ENCODE measurements at regions not wholly inside any gene's neighbourhood (a gene's known extent, or its start where the extent isn't known, plus 50 kb on each side); places are given as distances from the start of the nearest gene placed in this dataset.

- Histone ChIP-seq H3K27me3 (replicated peaks in 1 of 4; ENCODE audit: control insufficient read depth in 3 of 4, extremely low read depth in 1 of 4, insufficient read depth in 3 of 4, low read length in 3 of 4) (no peaks in the 10 kb centered on the region), H3K36me3 (ENCODE audit: control insufficient read depth in 2 of 4, insufficient read depth in 4 of 4, low read length in 3 of 4) (no peaks in the 10 kb centered on the region; a peak in 1 of 8 replicates), H4K5ac (ENCODE audit: insufficient read length, low read depth, low read length) (no peak overlapping the region), H3K4me3 (ENCODE audit: extremely low read depth in 1 of 4, insufficient read depth in 2 of 4, low read depth in 3 of 4, low read length in 4 of 4) (no peak overlapping the region), H3K4me1 (replicated peaks in 1 of 4; ENCODE audit: control insufficient read depth in 3 of 4, insufficient read depth in 4 of 4, low read length in 3 of 4) (no peaks in the 10 kb centered on the region), H2BK12ac (ENCODE audit: low read depth, low read length) (no peak overlapping the region), H4K8ac (ENCODE audit: extremely low read depth, insufficient read depth, low read length) (no peak overlapping the region), H3K9me3 (ENCODE audit: insufficient read depth in 2 of 2, low read depth in 1 of 2, low read length in 1 of 2) (no peaks in the 10 kb centered on the region), H3K23ac (ENCODE audit: insufficient read length) (no peak overlapping the region), H3K79me2 (ENCODE audit: control insufficient read depth in 1 of 2, insufficient read depth in 2 of 2, low read length in 2 of 2) (no peaks in the 10 kb centered on the region), H3K4me2 (ENCODE audit: insufficient read depth in 1 of 2, low read depth in 2 of 2, low read length in 2 of 2) (no peak overlapping the region), H4K91ac (replicated peaks; ENCODE audit: insufficient read length, low read length) (no peak overlapping the region), H2BK15ac (ENCODE audit: low read length) (no peak overlapping the region), H3K4ac (replicated peaks; ENCODE audit: insufficient read length, low read depth, low read length) (no peak overlapping the region), H2AFZ (ENCODE audit: low read length) (no peak overlapping the region), H3K23me2 (ENCODE audit: low read depth, low read length) (no peaks in the 10 kb centered on the region), H2AK5ac (ENCODE audit: low read depth, low read length) (no peak overlapping the region), H3K79me1 (ENCODE audit: low read depth, low read length) (no peaks in the 10 kb centered on the region), H3K27ac (ENCODE audit: low read depth, low read length) (no peak overlapping the region), H2BK20ac (ENCODE audit: low read length) (no peak overlapping the region), H3K14ac (ENCODE audit: insufficient read length) (no peak overlapping the region), H4K20me1 (replicated peaks in 1 of 2; ENCODE audit: control insufficient read depth in 1 of 2, insufficient read depth in 2 of 2, low read length in 2 of 2) (no peaks in the 10 kb centered on the region), H2BK120ac (replicated peaks; ENCODE audit: low read depth, low read length) (no peak overlapping the region), H3K56ac (replicated peaks; ENCODE audit: insufficient read length, low read depth, low read length) (no peak overlapping the region), H3K9ac (replicated peaks in 1 of 4; ENCODE audit: extremely low read depth in 1 of 4, low read depth in 3 of 4, low read length in 3 of 4) (no peak overlapping the region), H3K18ac (ENCODE audit: extremely low read depth, low read length) (no peak overlapping the region), H2BK5ac (ENCODE audit: low read depth, low read length) (no peak overlapping the region)
- FAIRE-seq (no peak), DNase-seq (ENCODE audit: low read depth in 1 of 2, low spot score in 2 of 2) (no peak)
- ChIA-PET POLR2A (ENCODE audit: partially characterized antibody) (no interaction called here), CTCF (ENCODE audit: partially characterized antibody) (interaction anchor here (1.3 kb wide), 1 partner anchor 8 kb away, joined by 3 read pairs; no protein-coding TSS in a partner anchor)
- TF ChIP-seq SRF (IDR thresholded peaks at IDR 0.05; ENCODE audit: low read depth, low read length) = no peak
Measured at GRCh38 chr6:93008375-93008774, 411.0 kb downstream of the EPHA7 start.

Data from H1 (cell line).